A549 (cell line): ENCODE measurements at regions not wholly inside any gene's neighbourhood (a gene's known extent, or its start where the extent isn't known, plus 50 kb on each side); places are given as distances from the start of the nearest gene placed in this dataset.
"Not testable (repeated sequence)": the region's sequence is repeated elsewhere in the genome, so short reads cannot be mapped to it uniquely, and the experiment has no call there.

ENCODE experiments used
- ATAC-seq, 2 experiments: fragments of 200-7000 bp in 1 of 2; fragments of >200 bp in 1 of 2; cut with Nextera tagmentation in 1 of 2; cut with Tn5 transposase in 1 of 2; 3 replicates each; pipeline versions ENCODE4 v1.8.0 to v1.9.1; 2018 to 2020; ENCODE audit warnings: mild to moderate bottlenecking in 1 of 2, moderate library complexity in 1 of 2
- CTCF ChIA-PET: fragments of 300-600 bp; sonication (Branson Sonifier 250); formaldehyde crosslinking; extraction: SDS; loops from one replicate; lab custom pipeline; 2021; ENCODE audit warnings: antibody characterized with exemption, inconsistent platforms; lab: Yijun Ruan, JAX
- POLR2A ChIA-PET: fragments of 350-600 bp; formaldehyde crosslinking; extraction: SDS; loops from one replicate; lab custom pipeline; 2021; ENCODE audit warnings: antibody characterized with exemption, inconsistent platforms; lab: Yijun Ruan, JAX
- DNase-seq, 2 experiments: peaks; one replicate each; pipeline versions ENCODE4 v3.0.0 to v3.0.0-alpha.2; 2011 to 2016; ENCODE audit warnings: low read depth in 1 of 2, low spot score in 1 of 2
- FAIRE-seq: peaks from 2 replicates; lab custom pipeline; 2011; peaks lifted over from hg19 to GRCh38; lab: Jason Lieb, UNC
- H3K27ac ChIP-seq, 2 experiments: fragments of >200 bp; sonication (Bioruptor Twin); formaldehyde crosslinking; 3 replicates each; pipeline ENCODE4 v1.5.1; 2016 to 2017
- H3K4me1 ChIP-seq: fragments of >200 bp; sonication (Bioruptor Twin); formaldehyde crosslinking; 3 replicates; pipeline ENCODE4 v1.6.1; 2016
- H3K4me2 ChIP-seq: fragments of >200 bp; sonication (Bioruptor Twin); formaldehyde crosslinking; 3 replicates; pipeline ENCODE4 v1.6.1; 2016
- H3K4me3 ChIP-seq: fragments of >200 bp; sonication (Bioruptor Twin); formaldehyde crosslinking; 3 replicates; pipeline ENCODE4 v1.5.1; 2016
- H3K9me3 ChIP-seq: fragments of >200 bp; sonication (Bioruptor Twin); formaldehyde crosslinking; 3 replicates; pipeline ENCODE4 v1.6.1; 2016
- BCL3 ChIP-seq: fragments of >200 bp; sonication (Bioruptor Twin); formaldehyde crosslinking; IDR thresholded peaks from 3 replicates; pipeline ENCODE4 v1.6.1; 2016
- CEBPB ChIP-seq, 2 experiments: fragments of >200 bp in 1 of 2; sonication (Bioruptor Twin) in 1 of 2; formaldehyde crosslinking in 1 of 2; IDR thresholded peaks; 2 replicates each; pipeline ENCODE4 v1.6.1; 2012 to 2016
- CHD4 ChIP-seq: fragments of 200-600 bp; sonication (generic); IDR thresholded peaks from 2 replicates; pipeline ENCODE4 v1.6.1; 2016; ENCODE audit warnings: antibody characterized with exemption, mild to moderate bottlenecking, borderline replicate concordance
- CTCF ChIP-seq: fragments of >200 bp; sonication (Bioruptor Twin); formaldehyde crosslinking; IDR thresholded peaks from 3 replicates; pipeline ENCODE4 v1.5.1; 2016
- EHF ChIP-seq: fragments of 250-450 bp; sonication (Bioruptor Pico); IDR thresholded peaks from 2 replicates; pipeline ENCODE4 v1.5.0; 2020; ENCODE audit warnings: mild to moderate bottlenecking
- EHMT2 ChIP-seq: fragments of 200-600 bp; sonication (generic); IDR thresholded peaks from 2 replicates; pipeline ENCODE4 v1.6.1; 2016; ENCODE audit warnings: antibody characterized with exemption, low read depth, mild to moderate bottlenecking, moderate library complexity
- ELK1 ChIP-seq: fragments of 150-350 bp; IDR thresholded peaks from 2 replicates; pipeline ENCODE4 v1.6.1; 2014; ENCODE audit warnings: low read depth, mild to moderate bottlenecking, low read length
- GATA3 ChIP-seq: IDR thresholded peaks from 2 replicates; pipeline ENCODE4 v1.6.1; 2012; ENCODE audit warnings: borderline replicate concordance
- HDAC2 ChIP-seq: fragments of 200-600 bp; sonication (generic); IDR thresholded peaks from 2 replicates; pipeline ENCODE4 v1.6.1; 2016
- HMGXB4 ChIP-seq: fragments of 250-450 bp; sonication (Bioruptor Pico); IDR thresholded peaks from 2 replicates; pipeline ENCODE4 v1.5.0; 2021; ENCODE audit warnings: mild to moderate bottlenecking, moderate library complexity, borderline replicate concordance
- HOXA7 ChIP-seq: fragments of 250-450 bp; sonication (Bioruptor Pico); IDR thresholded peaks from 2 replicates; pipeline ENCODE4 v1.5.0; 2020; ENCODE audit warnings: mild to moderate bottlenecking, moderate library complexity
- HOXB13 ChIP-seq: fragments of 250-450 bp; sonication (Bioruptor Pico); IDR thresholded peaks from 2 replicates; pipeline ENCODE4 v1.5.0; 2020; ENCODE audit warnings: low read depth, mild to moderate bottlenecking, moderate library complexity
- HOXB5 ChIP-seq: fragments of 250-450 bp; sonication (Bioruptor Pico); IDR thresholded peaks from 2 replicates; pipeline ENCODE4 v1.5.0; 2020; ENCODE audit warnings: mild to moderate bottlenecking, moderate library complexity
- JUN ChIP-seq, 2 experiments: fragments of >200 bp; sonication (Bioruptor Twin); formaldehyde crosslinking; IDR thresholded peaks; 2 replicates in 1 of 2; 3 replicates in 1 of 2; pipeline ENCODE4 v1.6.1; 2016 to 2017
- JUNB ChIP-seq: fragments of >200 bp; sonication (Bioruptor Twin); formaldehyde crosslinking; IDR thresholded peaks from 2 replicates; pipeline ENCODE4 v1.6.1; 2016
- KDM1A ChIP-seq: fragments of 200-600 bp; sonication (generic); IDR thresholded peaks from 2 replicates; pipeline ENCODE4 v1.6.1; 2016; ENCODE audit warnings: low read depth, mild to moderate bottlenecking
- MAX ChIP-seq: IDR thresholded peaks from 2 replicates; pipeline ENCODE4 v1.6.1; 2012
- MAZ ChIP-seq: fragments of 150-350 bp; IDR thresholded peaks from 2 replicates; pipeline ENCODE4 v1.6.1; 2014; ENCODE audit warnings: antibody characterized with exemption, low read depth, low read length, borderline replicate concordance
- MYC ChIP-seq: IDR thresholded peaks from 2 replicates; pipeline ENCODE4 v1.6.1; 2012; ENCODE audit warnings: mild to moderate bottlenecking, inconsistent platforms, low read length, improper control_type of control experiment, borderline replicate concordance
- NFE2L2 ChIP-seq: fragments of 150-350 bp; conservative IDR thresholded peaks from 2 replicates; pipeline ENCODE4 v1.6.1; 2014; ENCODE audit warnings: low read length
- NPAS2 ChIP-seq: fragments of 250-450 bp; sonication (Bioruptor Pico); IDR thresholded peaks from 2 replicates; pipeline ENCODE4 v1.8.0; 2022; ENCODE audit warnings: mild to moderate bottlenecking, moderate library complexity, borderline replicate concordance
- POLR2A ChIP-seq: IDR thresholded peaks from 2 replicates; pipeline ENCODE4 v1.6.1; 2012; ENCODE audit warnings: mild to moderate bottlenecking, low read length
- RAD21 ChIP-seq, 2 experiments: fragments of >200 bp in 1 of 2; sonication (Bioruptor Twin) in 1 of 2; formaldehyde crosslinking in 1 of 2; IDR thresholded peaks in 1 of 2; conservative IDR thresholded peaks in 1 of 2; 2 replicates in 1 of 2; 3 replicates in 1 of 2; pipeline ENCODE4 v1.6.1; 2012 to 2018; ENCODE audit warnings: inconsistent platforms in 1 of 2
- USF2 ChIP-seq: fragments of 450-650 bp; IDR thresholded peaks from 2 replicates; pipeline ENCODE4 v1.6.1; 2014; ENCODE audit warnings: antibody characterized with exemption
- ZC3H11A ChIP-seq: fragments of 450-650 bp; IDR thresholded peaks from 2 replicates; pipeline ENCODE4 v1.6.1; 2014; ENCODE audit warnings: antibody characterized with exemption, mild to moderate bottlenecking
- WGBS: methylation state at CpG from one replicate; pipeline ENCODE4 v1.1.6; 2017; ENCODE audit errors: missing lambda C conversion rate; 5-methylcytosine and 5-hydroxymethylcytosine counted together

- TF ChIP-seq MAX (no peak), USF2 (no peak), MYC (no peak), ZC3H11A (no peak), EHMT2 (no peak), GATA3 (no peak), JUN (IDR thresholded peaks at IDR 0.05) (no peak), CTCF (no peak)
These were observed 1099.7 kb downstream of the DIAPH3 start (continued) for GRCh38 chr13:59064042-59064441.

GRCh38 chr13:59076386-59076785, 1087.3 kb downstream of the DIAPH3 start:
- CTCF ChIA-PET, ATAC-seq, H3K9me3 ChIP-seq, DNase-seq, H3K27ac ChIP-seq, FAIRE-seq, H3K4me3 ChIP-seq, H3K4me2 ChIP-seq, H3K4me1 ChIP-seq, POLR2A ChIA-PET: not testable (repeated sequence)

- no peaks in the 10 kb centered on the region for H3K4me1 ChIP-seq
- FAIRE-seq, result no peak
These were observed 1077.6 kb downstream of the DIAPH3 start for GRCh38 chr13:59086147-59086546.

More at GRCh38 chr13:59086147-59086546, 1077.6 kb downstream of the DIAPH3 start:
- ChIA-PET CTCF (no interaction called here), POLR2A (no interaction called here)
- WGBS, result 16% methylated on average over 2 of the region's 2 CpGs
- no peak for ATAC-seq
- Histone ChIP-seq H3K4me2 (no peak overlapping the region), H3K9me3 (no peaks in the 10 kb centered on the region), H3K4me3 (no peak overlapping the region), H3K27ac (no peak overlapping the region)
- TF ChIP-seq JUNB (no peak), JUN (IDR thresholded peaks at IDR 0.05) (no peak), HOXB13 (CRISPR knock-in tag) (no peak), HOXA7 (no peak), HOXB5 (CRISPR knock-in tag) (no peak), POLR2A (no peak), EHF (CRISPR knock-in tag) (no peak), NPAS2 (CRISPR knock-in tag) (no peak), KDM1A (no peak), HDAC2 (no peak), HMGXB4 (CRISPR knock-in tag) (no peak), MAZ (no peak), BCL3 (no peak), RAD21 (conservative IDR thresholded peaks at IDR 0.05 in 1 of 2, IDR thresholded peaks at IDR 0.05 in 1 of 2) (no peak), ZC3H11A (no peak), CHD4 (no peak), USF2 (no peak), CEBPB (IDR thresholded peaks at IDR 0.05) (no peak), ELK1 (no peak), NFE2L2 (no peak)
- DNase-seq, result no peak
